DND-41 (cell line): ENCODE measurements at regions not wholly inside any gene's neighbourhood (a gene's known extent, or its start where the extent isn't known, plus 50 kb on each side); places are given as distances from the start of the nearest gene placed in this dataset.

Source experiments
- ATAC-seq: fragments of 200-7000 bp; cut with Tn5 transposase; 3 replicates; pipeline ENCODE4 v1.9.1; 2021; ENCODE audit warnings: low read depth; ENCODE audit not compliant: insufficient read depth
- DNase-seq: peaks from one replicate; pipeline ENCODE4 v3.0.0-alpha.2; 2020
- H2AFZ ChIP-seq: 2 replicates; pipeline ENCODE4 v1.6.0; 2012; ENCODE audit warnings: low read depth, low read length
- H3K27ac ChIP-seq: 2 replicates; pipeline ENCODE4 v1.5.1; 2012; ENCODE audit warnings: low read length, inconsistent platforms
- H3K27me3 ChIP-seq: fragments of 200-600 bp; sonication (generic); 2 replicates; pipeline ENCODE4 v1.6.0; 2012; ENCODE audit warnings: low read length, mild to moderate bottlenecking, inconsistent platforms; ENCODE audit not compliant: insufficient read depth, poor library complexity
- H3K36me3 ChIP-seq: 2 replicates; pipeline ENCODE4 v1.5.1; 2012; ENCODE audit warnings: low read length, inconsistent platforms; ENCODE audit not compliant: insufficient read depth
- H3K4me1 ChIP-seq: 2 replicates; pipeline ENCODE4 v1.5.1; 2012; ENCODE audit warnings: mild to moderate bottlenecking, low read length; ENCODE audit not compliant: insufficient read depth
- H3K4me2 ChIP-seq: 2 replicates; pipeline ENCODE4 v1.6.0; 2012; ENCODE audit warnings: mild to moderate bottlenecking, moderate library complexity, low read length, inconsistent platforms; ENCODE audit not compliant: insufficient read depth
- H3K4me3 ChIP-seq, 2 experiments: fragments of 200-600 bp in 1 of 2; shearing (Covaris generic) in 1 of 2; 2 replicates each; pipeline ENCODE4 v1.5.1; 2012 to 2016; ENCODE audit warnings: inconsistent platforms in 2 of 2, low read length in 2 of 2, mild to moderate bottlenecking in 2 of 2, low read depth in 1 of 2, moderate library complexity in 1 of 2
- H3K79me2 ChIP-seq: 2 replicates; pipeline ENCODE4 v1.6.0; 2012; ENCODE audit warnings: low read length, inconsistent platforms; ENCODE audit not compliant: insufficient read depth
- H3K9ac ChIP-seq: 2 replicates; pipeline ENCODE4 v1.6.0; 2012; ENCODE audit warnings: low read depth, mild to moderate bottlenecking, inconsistent platforms, low read length, moderate library complexity
- H3K9me3 ChIP-seq: 2 replicates; pipeline ENCODE4 v1.5.1; 2012; ENCODE audit warnings: low read length, moderate library complexity, mild to moderate bottlenecking, inconsistent platforms; ENCODE audit not compliant: insufficient read depth, severe bottlenecking
- H4K20me1 ChIP-seq: 2 replicates; pipeline ENCODE4 v1.6.0; 2012; ENCODE audit warnings: low read length; ENCODE audit not compliant: insufficient read depth
- CTCF ChIP-seq: IDR thresholded peaks from 2 replicates; pipeline ENCODE4 v1.5.1; 2012; ENCODE audit warnings: borderline replicate concordance, low read length, moderate library complexity, mild to moderate bottlenecking; ENCODE audit not compliant: poor library complexity, severe bottlenecking; ENCODE audit errors: extremely low read depth
- EZH2 ChIP-seq: IDR thresholded peaks from 3 replicates; pipeline ENCODE4 v1.6.1; 2012; ENCODE audit warnings: borderline replicate concordance, low read depth, mild to moderate bottlenecking, moderate library complexity, low read length, inconsistent platforms; ENCODE audit not compliant: severe bottlenecking

DNA sequence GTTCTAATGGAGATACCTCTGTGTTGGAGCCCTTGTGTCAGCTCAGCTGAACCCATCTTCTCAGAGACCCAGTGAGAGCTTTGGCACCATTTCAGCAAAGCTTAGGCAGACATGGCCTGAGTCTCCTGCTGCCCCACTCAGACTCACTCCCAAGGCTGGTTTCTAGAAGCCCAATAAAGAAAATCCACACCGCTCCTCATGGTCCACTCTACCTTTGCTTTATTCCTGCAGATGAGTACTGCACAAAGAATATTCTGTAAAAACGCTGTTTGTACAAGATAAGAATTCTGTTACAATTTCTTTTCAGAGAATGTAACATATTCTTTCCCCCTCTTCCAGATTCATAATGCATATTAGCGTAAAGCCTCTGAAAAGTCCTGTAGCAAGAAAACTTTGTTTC is 129.3 kb downstream of the C5orf15 start:
- Histone ChIP-seq H3K79me2 (no peaks in the 10 kb centered on the region), H4K20me1 (no peaks in the 10 kb centered on the region), H3K9me3 (no peaks in the 10 kb centered on the region), H3K4me2 (no peak overlapping the region), H2AFZ (no peak overlapping the region), H3K9ac (no peak overlapping the region), H3K36me3 (no peaks in the 10 kb centered on the region), H3K27ac (no peak overlapping the region), H3K27me3 (peaks cover 7% of the 10 kb centered on the region), H3K4me3 (no peak overlapping the region), H3K4me1 (no peaks in the 10 kb centered on the region)
- TF ChIP-seq CTCF (no peak), EZH2 (no peak)
- ATAC-seq (no peak), DNase-seq (no peak)

DNA sequence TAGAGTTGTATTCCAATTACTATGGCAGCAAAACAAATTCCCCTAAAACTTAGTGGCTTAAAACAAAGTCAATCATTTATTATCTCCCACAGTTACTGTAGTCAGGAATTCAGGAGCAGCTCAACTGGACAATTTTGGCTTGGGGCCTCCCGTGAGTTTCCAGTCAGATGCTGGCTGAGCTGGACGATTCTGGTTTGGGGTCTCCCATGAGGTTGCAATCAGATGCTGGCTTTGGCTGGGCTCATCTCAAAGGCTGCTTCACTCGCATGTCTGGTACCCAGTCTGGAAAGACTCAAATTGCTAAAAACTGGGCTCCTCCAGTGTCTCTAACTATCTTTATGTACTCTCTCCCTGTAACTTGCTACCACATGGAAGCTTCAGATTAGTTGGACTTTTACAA is 130.1 kb downstream of the C5orf15 start:
- H3K4me1 ChIP-seq: no peaks in the 10 kb centered on the region
- TF ChIP-seq CTCF (no peak), EZH2 (no peak)
- H3K36me3 ChIP-seq: no peaks in the 10 kb centered on the region
- H3K4me2 ChIP-seq: no peak overlapping the region
- H3K27me3 ChIP-seq: peaks cover 11% of the 10 kb centered on the region
- no peak overlapping the region for H3K9ac ChIP-seq
- no peaks in the 10 kb centered on the region for H4K20me1 ChIP-seq
- ATAC-seq (no peak), DNase-seq (no peak)
- H3K27ac ChIP-seq: no peak overlapping the region
- H3K79me2 ChIP-seq: no peaks in the 10 kb centered on the region
- H2AFZ ChIP-seq: no peak overlapping the region
- no peak overlapping the region for H3K4me3 ChIP-seq
- H3K9me3 ChIP-seq: no peaks in the 10 kb centered on the region

DNA sequence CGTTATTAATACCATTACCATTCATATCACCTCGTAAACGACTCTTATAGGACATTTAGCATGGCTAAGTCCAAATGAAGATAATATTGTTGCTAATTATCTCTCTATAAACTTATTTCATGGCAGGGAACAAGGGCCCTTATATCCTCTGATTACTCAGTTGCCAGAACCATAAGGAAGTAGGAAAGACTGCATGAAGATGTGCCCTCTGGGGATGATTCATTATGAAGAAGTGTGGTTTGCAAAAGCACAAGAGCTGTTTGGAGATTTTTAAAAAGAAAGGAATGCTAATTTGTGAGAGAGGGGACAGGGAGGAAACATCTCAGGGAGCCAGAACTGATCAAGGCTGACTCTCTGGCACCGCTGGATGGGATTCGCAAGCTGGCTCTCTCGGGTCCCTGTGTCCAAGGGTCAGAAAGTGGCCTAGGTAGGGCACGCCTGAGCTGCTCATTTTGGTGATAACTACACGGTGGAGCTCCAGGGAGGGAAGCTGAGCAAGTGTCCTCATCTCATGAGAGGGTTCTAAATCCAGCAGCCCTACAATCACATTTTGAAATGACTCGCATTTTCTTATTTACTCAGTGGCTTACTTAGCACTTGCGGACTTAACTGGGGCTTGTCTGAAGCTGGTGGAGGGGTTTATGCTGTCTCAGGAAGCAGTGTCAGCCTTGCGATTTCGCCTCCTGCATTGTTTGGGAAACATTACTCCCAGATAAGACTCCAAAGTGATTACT is 136.8 kb downstream of the C5orf15 start:
- TF ChIP-seq CTCF: no peak
- no peak for TF ChIP-seq EZH2
- Histone ChIP-seq H3K4me2 (no peak overlapping the region), H4K20me1 (no peaks in the 10 kb centered on the region), H3K36me3 (no peaks in the 10 kb centered on the region), H3K27ac (no peak overlapping the region), H3K4me3 (no peak overlapping the region), H3K27me3 (peaks cover 9% of the 10 kb centered on the region), H3K9me3 (no peaks in the 10 kb centered on the region), H3K79me2 (no peaks in the 10 kb centered on the region), H3K4me1 (no peaks in the 10 kb centered on the region), H2AFZ (no peak overlapping the region), H3K9ac (no peak overlapping the region)
- DNase-seq: no peak
- ATAC-seq: no peak

- Histone ChIP-seq H3K4me1 (no peaks in the 10 kb centered on the region), H3K4me2 (no peak overlapping the region)
These were observed 137.5 kb downstream of the C5orf15 start for GRCh38 chr5:133830911-133831310.

More at GRCh38 chr5:133830911-133831310, 137.5 kb downstream of the C5orf15 start:
- TF ChIP-seq EZH2 (no peak), CTCF (no peak)
- no peaks in the 10 kb centered on the region for H4K20me1 ChIP-seq
- no peak overlapping the region for H3K4me3 ChIP-seq
- no peak overlapping the region for H2AFZ ChIP-seq
- H3K79me2 ChIP-seq: no peaks in the 10 kb centered on the region
- no peaks in the 10 kb centered on the region for H3K9me3 ChIP-seq
- H3K27ac ChIP-seq: no peak overlapping the region
- DNase-seq (no peak), ATAC-seq (no peak)
- peaks cover 9% of the 10 kb centered on the region for H3K27me3 ChIP-seq
- H3K9ac ChIP-seq: no peak overlapping the region
- H3K36me3 ChIP-seq: no peaks in the 10 kb centered on the region
